HG03095 (cell line): ENCODE measurements at regions not wholly inside any gene's neighbourhood (a gene's known extent, or its start where the extent isn't known, plus 50 kb on each side); places are given as distances from the start of the nearest gene placed in this dataset.
"Not testable (repeated sequence)": the region's sequence is repeated elsewhere in the genome, so short reads cannot be mapped to it uniquely, and the experiment has no call there.

ENCODE experiments used
- ATAC-seq: cut with Tn5 transposase; IDR thresholded peaks from one replicate; pipeline ENCODE4 v1.9.1; 2021; ENCODE audit warnings: moderate library complexity; ENCODE audit not compliant: unreplicated experiment

- ATAC-seq = no peak
These were observed 275.3 kb upstream of the UBE2E3 start for GRCh38 chr2:180705122-180705521.

DNA sequence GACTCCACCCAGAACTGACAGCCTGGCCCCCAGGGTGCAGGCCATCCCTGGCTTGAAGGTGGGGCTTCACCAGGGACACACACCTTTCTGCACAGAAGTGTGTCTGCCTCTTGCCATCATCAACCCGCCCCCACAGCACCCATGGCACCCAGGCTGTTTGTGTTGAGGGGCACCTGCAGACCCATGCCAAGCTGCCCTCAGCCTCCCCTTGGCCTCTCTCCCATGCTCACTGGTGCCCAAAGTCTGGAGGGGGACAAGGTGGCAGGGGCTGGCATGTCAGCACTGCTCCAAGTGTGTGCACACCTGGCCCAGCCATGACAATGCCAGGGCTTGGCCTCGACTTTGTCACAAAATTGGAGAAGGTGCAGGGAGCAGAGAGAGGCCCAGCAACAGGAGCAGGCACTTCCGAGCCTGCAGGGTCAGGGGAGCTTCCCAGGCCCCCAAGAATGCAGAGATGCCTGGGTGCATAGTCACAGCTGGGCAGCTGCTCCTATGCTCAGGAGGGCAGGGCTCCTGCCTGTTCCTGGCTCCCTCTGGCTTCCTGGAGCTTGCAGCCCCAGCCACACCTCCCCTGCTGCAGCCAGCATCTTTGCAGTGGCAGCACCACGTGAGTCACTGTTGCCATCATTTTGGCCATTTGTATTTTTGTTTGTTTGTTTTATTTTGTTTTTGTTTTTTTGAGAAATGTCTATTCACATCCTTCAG is 280.6 kb upstream of the UBE2E3 start:
- no peak for ATAC-seq

GRCh38 chr2:180698668-180699067 is 281.7 kb upstream of the UBE2E3 start:
- ATAC-seq = no peak

- no peak for ATAC-seq
These were observed 284.6 kb upstream of the UBE2E3 start for GRCh38 chr2:180695586-180696401.

GRCh38 chr2:180694445-180695421 is 285.7 kb upstream of the UBE2E3 start:
- no peak for ATAC-seq

DNA sequence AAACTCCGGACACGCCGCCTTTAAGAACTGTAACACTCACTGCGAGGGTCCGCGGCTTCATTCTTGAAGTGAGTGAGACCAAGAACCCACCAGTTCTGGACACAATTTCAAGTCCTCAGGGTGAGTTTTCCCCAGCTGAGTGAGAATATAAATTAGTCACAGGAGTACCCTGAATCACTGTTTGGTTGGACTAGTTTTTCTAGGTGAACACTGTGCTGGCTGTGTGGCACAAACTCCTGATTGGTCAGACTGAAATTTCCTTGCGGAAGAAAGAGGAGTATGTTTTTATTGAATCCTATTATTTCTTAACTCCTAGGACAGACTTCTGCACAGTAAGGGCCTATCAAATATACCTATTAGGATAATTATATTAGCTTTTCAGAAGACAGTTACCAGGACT is 288.1 kb upstream of the UBE2E3 start:
- ATAC-seq = no peak

GRCh38 chr2:180691855-180692223 is 288.6 kb upstream of the UBE2E3 start:
- not testable (repeated sequence) for ATAC-seq

DNA sequence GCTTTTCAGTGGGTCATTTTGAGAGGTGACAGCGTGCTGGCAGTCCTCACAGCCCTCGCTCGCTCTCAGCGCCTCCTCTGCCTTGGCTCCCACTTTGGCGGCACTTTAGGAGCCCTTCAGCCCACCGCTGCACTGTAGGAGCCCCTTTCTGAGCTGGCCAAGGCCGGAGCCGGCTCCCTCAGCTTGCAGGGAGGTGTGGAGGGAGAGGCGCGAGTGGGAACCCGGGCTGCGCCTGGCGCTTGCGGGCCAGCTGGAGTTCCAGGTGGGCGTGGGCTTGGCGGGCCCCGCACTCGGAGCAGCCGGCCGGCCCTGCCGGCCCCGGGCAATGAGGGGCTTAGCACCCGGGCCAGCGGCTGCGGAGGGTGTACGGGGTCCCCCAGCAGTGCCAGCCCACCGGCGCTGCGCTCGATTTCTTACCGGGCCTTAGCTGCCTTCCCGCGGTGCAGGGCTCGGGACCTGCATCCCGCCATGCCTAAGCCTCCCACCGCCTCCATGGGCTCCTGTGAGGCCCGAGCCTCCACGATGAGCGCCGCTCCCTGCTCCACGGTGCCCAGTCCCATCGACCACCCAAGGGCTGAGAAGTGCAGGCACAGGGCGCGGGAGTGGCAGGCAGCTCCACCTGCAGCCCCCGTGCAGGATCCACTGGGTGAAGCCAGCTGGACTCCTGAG is 289.1 kb upstream of the UBE2E3 start:
- ATAC-seq = not testable (repeated sequence)

- ATAC-seq = no peak
These were observed 289.8 kb upstream of the UBE2E3 start for GRCh38 chr2:180690611-180691010.

DNA sequence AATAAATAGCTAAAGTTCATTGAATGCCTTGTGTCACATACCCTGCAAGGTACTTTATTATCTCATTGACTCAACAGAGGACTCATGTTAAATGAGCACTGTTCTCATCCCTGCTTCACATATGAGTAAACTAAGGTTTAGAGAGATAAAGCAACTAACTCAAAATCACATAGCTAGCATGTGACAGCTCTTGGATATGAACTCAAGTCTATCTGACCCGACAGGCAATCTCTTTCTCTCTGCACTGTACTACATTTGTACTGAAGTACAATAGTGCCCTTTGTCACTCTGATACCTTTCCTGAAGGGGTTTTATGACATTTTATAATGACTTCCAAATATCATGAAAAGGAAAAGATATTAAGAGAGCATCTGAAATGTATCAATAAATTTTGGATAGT is 297.5 kb upstream of the UBE2E3 start:
- ATAC-seq = no peak

- ATAC-seq = no peak
These were observed 300.7 kb upstream of the UBE2E3 start for GRCh38 chr2:180679693-180680092.

DNA sequence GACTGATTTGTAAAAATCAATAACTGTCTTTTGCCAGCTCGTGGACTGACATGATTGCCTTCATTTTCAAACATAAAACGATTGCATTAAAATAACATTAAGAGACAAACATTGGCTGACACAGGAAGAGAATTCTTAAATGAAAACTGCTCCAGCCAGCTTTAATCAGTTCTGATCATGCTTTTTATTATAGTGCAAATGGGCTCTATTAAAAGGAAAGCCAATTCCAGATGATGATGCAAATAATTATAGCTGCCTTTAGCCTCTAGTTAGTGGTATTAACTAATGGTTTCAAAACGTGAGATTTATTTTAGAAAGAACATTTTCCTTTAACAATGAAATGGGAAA is 301.8 kb upstream of the UBE2E3 start:
- no peak for ATAC-seq

DNA sequence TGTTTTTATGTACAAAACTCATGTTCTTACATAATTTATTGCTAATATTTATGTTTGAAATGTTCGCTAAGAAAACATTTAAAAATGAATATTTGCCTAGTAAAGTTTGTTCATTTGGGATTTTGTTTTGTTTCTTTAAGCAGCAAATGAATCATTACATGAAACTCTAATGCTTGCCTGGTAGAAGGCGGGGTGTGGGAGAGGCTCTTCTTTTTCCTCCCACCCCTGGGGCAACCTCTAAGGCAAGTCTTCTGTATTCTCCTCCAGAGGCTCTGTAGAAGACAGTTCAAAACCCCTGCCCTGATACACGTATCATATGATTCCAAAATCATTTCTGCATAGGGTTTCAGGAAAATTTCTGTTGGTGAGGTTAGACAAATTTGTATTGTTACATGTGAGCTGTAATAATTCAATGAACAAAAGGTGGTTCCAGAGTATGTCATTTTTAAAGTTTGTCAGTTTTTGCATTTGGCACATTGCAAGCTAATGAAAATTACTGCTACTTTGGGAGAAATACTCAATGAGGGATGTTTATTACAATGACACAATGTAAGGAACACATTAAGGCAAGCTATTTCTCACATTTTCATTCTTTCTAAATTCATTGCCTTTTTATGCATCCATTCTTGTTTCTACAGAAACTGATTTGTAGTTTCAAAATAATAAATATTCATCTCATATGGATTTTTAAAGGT is 302.3 kb upstream of the UBE2E3 start:
- no peak for ATAC-seq

DNA sequence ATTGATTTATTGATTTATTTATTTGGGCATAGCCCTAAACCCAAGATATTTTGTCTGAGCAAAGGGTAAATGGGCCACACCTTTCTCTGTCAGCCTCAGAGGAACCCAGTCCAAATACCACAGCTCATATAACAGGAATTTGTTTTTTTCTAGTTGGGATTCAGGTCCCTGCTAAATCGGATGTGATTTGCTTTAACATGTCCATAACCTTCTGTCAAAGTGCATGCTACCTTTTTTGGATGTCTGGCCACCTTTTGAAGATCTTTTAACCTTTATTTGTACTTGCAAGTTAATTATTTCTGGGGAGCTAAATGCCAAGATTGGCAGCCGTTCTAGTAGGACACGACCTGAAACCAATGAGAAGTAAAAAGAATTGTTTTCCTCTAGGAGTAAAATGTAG is 303.2 kb upstream of the UBE2E3 start:
- ATAC-seq = no peak

GRCh38 chr2:180676520-180677025 is 303.8 kb upstream of the UBE2E3 start:
- no peak for ATAC-seq

DNA sequence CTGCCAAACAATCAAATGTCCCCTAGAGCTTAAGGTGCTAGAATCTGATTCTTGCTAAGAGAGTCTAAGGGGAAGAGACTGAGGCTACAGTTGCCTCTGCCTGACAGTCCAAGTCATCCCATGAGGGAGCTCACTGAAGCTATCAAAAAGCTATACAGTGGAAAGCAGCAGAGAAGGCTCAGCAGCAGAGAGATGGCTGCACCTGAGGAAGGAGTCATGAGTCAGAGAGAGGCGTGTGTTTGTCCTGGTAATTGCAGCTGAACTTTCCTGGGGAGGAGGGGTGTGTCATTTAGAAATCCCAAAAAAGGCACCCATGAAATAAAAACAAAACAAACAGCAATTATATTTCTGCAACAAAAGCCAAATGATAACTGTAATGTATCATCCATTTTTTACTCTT is 305.2 kb upstream of the UBE2E3 start:
- no peak for ATAC-seq

GRCh38 chr2:180672377-180672776 is 308.0 kb upstream of the UBE2E3 start:
- no peak for ATAC-seq

- no peak for ATAC-seq
These were observed 310.0 kb upstream of the UBE2E3 start for GRCh38 chr2:180670302-180671003.

GRCh38 chr2:180669016-180669415 is 311.4 kb upstream of the UBE2E3 start:
- ATAC-seq = no peak
